ENCODE measurements at regions not wholly inside any gene's neighbourhood (a gene's known extent, or its start where the extent isn't known, plus 50 kb on each side); places are given as distances from the start of the nearest gene placed in this dataset.

DNA sequence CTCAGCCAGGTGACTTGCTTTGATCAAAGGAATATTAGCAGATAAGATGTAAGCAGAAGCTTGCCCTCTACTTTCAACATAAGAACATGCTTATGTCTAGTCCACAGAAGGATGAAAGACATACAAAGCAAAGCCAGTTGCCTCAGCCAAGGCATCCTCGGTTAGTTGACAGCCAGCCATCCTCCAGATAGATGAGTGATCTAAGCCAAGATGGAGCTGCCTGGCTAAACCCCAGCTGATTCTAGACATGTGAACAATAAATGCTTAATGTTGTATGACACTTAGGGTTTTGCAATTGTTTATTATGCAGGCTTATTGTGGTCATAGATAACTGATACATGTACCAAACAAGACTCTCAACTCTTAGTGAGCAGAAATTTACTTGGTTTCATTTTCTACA lies 157.6 kb upstream of the TMTC2 start:
- no peak overlapping the region for H2AFZ ChIP-seq (replicated peaks)
- Mint-ChIP-seq H3K4me3 (no peak overlapping the region), H3K27me3 (ENCODE audit: insufficient read depth, low read depth) (no peaks in the 10 kb centered on the region), H3K4me1 (no peaks in the 10 kb centered on the region), H3K27ac (no peak overlapping the region), H3K36me3 (no peaks in the 10 kb centered on the region), H3K9me3 (no peaks in the 10 kb centered on the region)
- H4K20me1 ChIP-seq (ENCODE audit: low read depth) = no peaks in the 10 kb centered on the region
- H3K9me3 ChIP-seq (ENCODE audit: low read depth) = no peaks in the 10 kb centered on the region
- no peak overlapping the region for H3K27ac ChIP-seq
- H3K79me2 ChIP-seq (ENCODE audit: low read depth) = no peaks in the 10 kb centered on the region
- no peaks in the 10 kb centered on the region for H3K27me3 ChIP-seq
- no peak overlapping the region for H3K4me3 ChIP-seq
- H3F3A ChIP-seq (ENCODE audit: low read depth) = no peaks in the 10 kb centered on the region
- no peak overlapping the region for H3K4me2 ChIP-seq
- no peak overlapping the region for H3K9ac ChIP-seq
- DNase-seq (ENCODE audit: low spot score) = no peak
- H3K36me3 ChIP-seq = no peaks in the 10 kb centered on the region
- TF ChIP-seq EZH2phosphoT487 (IDR thresholded peaks at IDR 0.05) (no peak), EZH2 (IDR thresholded peaks at IDR 0.05) (no peak)
- TF ChIP-seq, protein P1, sequence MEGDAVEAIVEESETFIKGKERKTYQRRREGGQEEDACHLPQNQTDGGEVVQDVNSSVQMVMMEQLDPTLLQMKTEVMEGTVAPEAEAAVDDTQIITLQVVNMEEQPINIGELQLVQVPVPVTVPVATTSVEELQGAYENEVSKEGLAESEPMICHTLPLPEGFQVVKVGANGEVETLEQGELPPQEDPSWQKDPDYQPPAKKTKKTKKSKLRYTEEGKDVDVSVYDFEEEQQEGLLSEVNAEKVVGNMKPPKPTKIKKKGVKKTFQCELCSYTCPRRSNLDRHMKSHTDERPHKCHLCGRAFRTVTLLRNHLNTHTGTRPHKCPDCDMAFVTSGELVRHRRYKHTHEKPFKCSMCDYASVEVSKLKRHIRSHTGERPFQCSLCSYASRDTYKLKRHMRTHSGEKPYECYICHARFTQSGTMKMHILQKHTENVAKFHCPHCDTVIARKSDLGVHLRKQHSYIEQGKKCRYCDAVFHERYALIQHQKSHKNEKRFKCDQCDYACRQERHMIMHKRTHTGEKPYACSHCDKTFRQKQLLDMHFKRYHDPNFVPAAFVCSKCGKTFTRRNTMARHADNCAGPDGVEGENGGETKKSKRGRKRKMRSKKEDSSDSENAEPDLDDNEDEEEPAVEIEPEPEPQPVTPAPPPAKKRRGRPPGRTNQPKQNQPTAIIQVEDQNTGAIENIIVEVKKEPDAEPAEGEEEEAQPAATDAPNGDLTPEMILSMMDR (IDR thresholded peaks at IDR 0.05) = no peak
- H3K4me1 ChIP-seq = no peaks in the 10 kb centered on the region

DNA sequence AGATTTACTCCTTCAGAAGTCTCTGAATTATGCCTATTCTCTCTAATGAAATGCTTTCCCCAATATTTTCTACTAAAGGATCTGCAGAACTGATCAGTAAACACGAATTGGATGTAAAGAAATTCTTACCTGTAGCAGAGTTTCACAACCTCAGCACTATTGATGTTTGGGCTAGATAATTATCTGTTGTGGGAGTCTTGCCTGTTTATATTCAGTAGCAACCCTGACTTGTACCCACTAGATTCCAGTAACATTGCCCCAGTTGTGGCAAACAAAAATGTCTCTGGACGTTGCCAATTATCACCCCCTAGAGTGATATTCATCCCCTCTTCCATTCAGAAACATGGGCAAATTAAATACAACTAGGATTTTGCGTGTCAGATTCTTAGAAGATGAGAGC lies 156.8 kb upstream of the TMTC2 start:
- Histone ChIP-seq H3K4me2 (no peak overlapping the region), H3K27ac (no peak overlapping the region), H2AFZ (replicated peaks) (no peak overlapping the region), H3K9ac (no peak overlapping the region), H3K4me3 (no peak overlapping the region), H4K20me1 (ENCODE audit: low read depth) (no peaks in the 10 kb centered on the region), H3K27me3 (no peaks in the 10 kb centered on the region), H3K79me2 (ENCODE audit: low read depth) (no peaks in the 10 kb centered on the region), H3F3A (ENCODE audit: low read depth) (no peaks in the 10 kb centered on the region), H3K9me3 (ENCODE audit: low read depth) (no peaks in the 10 kb centered on the region), H3K36me3 (no peaks in the 10 kb centered on the region), H3K4me1 (no peaks in the 10 kb centered on the region)
- H3K4me3 Mint-ChIP-seq = no peak overlapping the region
- H3K27ac Mint-ChIP-seq = no peak overlapping the region
- DNase-seq (ENCODE audit: low spot score) = no peak
- H3K27me3 Mint-ChIP-seq (ENCODE audit: insufficient read depth, low read depth) = no peaks in the 10 kb centered on the region
- H3K9me3 Mint-ChIP-seq = no peaks in the 10 kb centered on the region
- H3K36me3 Mint-ChIP-seq = no peaks in the 10 kb centered on the region
- TF ChIP-seq, protein P1 (IDR thresholded peaks at IDR 0.05) = no peak
- TF ChIP-seq EZH2 (IDR thresholded peaks at IDR 0.05) = no peak
- TF ChIP-seq EZH2phosphoT487 (IDR thresholded peaks at IDR 0.05) = no peak
- H3K4me1 Mint-ChIP-seq = no peaks in the 10 kb centered on the region

DNA sequence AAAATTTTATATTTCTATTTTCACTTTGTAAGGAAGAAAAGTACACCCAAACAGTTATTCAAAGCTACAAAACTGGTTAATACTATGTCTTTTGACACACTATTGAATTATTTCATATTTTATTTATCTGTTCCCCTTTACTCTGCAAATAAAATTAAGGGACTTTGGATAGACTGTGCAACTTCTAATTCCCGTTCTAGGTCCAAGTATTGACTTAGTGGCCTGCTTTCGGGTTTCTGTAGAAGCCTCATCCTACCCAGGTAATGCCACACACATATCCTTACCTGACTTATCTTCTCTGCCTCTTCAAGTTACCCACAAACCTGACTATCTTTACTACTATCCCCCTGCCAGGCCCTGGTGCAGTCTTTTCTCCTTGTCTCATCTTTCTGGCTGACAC lies 156.3 kb upstream of the TMTC2 start:
- TF ChIP-seq EZH2 (IDR thresholded peaks at IDR 0.05) (no peak), EZH2phosphoT487 (IDR thresholded peaks at IDR 0.05) (no peak)
- TF ChIP-seq, protein P1 (IDR thresholded peaks at IDR 0.05) = no peak
- H3K9me3 Mint-ChIP-seq = no peaks in the 10 kb centered on the region
- Histone ChIP-seq H3K9me3 (ENCODE audit: low read depth) (no peaks in the 10 kb centered on the region), H3K27me3 (no peaks in the 10 kb centered on the region), H3F3A (ENCODE audit: low read depth) (no peaks in the 10 kb centered on the region), H3K4me2 (no peak overlapping the region), H4K20me1 (ENCODE audit: low read depth) (no peaks in the 10 kb centered on the region), H3K4me1 (no peaks in the 10 kb centered on the region), H3K4me3 (no peak overlapping the region), H3K79me2 (ENCODE audit: low read depth) (no peaks in the 10 kb centered on the region), H3K9ac (no peak overlapping the region), H3K36me3 (no peaks in the 10 kb centered on the region), H2AFZ (replicated peaks) (no peak overlapping the region), H3K27ac (no peak overlapping the region)
- no peak overlapping the region for H3K27ac Mint-ChIP-seq
- no peak for DNase-seq (ENCODE audit: low spot score)
- H3K4me1 Mint-ChIP-seq = no peaks in the 10 kb centered on the region
- no peaks in the 10 kb centered on the region for H3K36me3 Mint-ChIP-seq
- H3K4me3 Mint-ChIP-seq = no peak overlapping the region
- H3K27me3 Mint-ChIP-seq (ENCODE audit: insufficient read depth, low read depth) = peaks cover 3% of the 10 kb centered on the region

DNA sequence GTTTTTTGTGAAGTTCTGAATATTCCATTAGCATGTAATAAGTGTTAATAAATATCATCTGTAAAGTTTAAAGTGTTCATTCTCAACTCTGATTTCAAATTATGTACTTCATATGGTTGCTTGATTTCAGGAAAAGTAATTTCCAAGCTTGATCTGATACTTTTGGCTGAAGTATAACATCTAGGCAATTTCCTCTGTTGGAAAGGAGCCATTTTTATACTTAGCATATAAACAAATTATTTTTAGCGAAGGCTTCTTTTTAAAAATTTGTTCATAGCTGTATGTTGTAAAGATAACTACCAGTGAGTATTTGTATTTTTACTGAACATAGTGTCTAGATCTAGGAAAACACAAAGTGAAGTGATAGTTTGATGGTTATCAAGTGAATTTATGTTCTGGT lies 153.4 kb upstream of the TMTC2 start:
- Mint-ChIP-seq H3K4me3 (no peak overlapping the region), H3K27me3 (ENCODE audit: insufficient read depth, low read depth) (peaks cover 3% of the 10 kb centered on the region), H3K36me3 (no peaks in the 10 kb centered on the region), H3K27ac (no peak overlapping the region), H3K4me1 (no peaks in the 10 kb centered on the region), H3K9me3 (no peaks in the 10 kb centered on the region)
- no peak overlapping the region for H3K4me3 ChIP-seq
- no peak for DNase-seq (ENCODE audit: low spot score)
- no peaks in the 10 kb centered on the region for H4K20me1 ChIP-seq (ENCODE audit: low read depth)
- H3K27ac ChIP-seq = no peak overlapping the region
- H2AFZ ChIP-seq (replicated peaks) = no peak overlapping the region
- H3K9ac ChIP-seq = no peak overlapping the region
- H3K79me2 ChIP-seq (ENCODE audit: low read depth) = no peaks in the 10 kb centered on the region
- H3K27me3 ChIP-seq = no peaks in the 10 kb centered on the region
- TF ChIP-seq EZH2phosphoT487 (IDR thresholded peaks at IDR 0.05) (no peak), EZH2 (IDR thresholded peaks at IDR 0.05) (no peak)
- TF ChIP-seq, protein P1 (IDR thresholded peaks at IDR 0.05) = no peak
- H3K9me3 ChIP-seq (ENCODE audit: low read depth) = no peaks in the 10 kb centered on the region
- H3F3A ChIP-seq (ENCODE audit: low read depth) = no peaks in the 10 kb centered on the region
- no peaks in the 10 kb centered on the region for H3K36me3 ChIP-seq
- no peaks in the 10 kb centered on the region for H3K4me1 ChIP-seq
- H3K4me2 ChIP-seq = no peak overlapping the region
